HCT116 (cell line): ENCODE measurements at regions not wholly inside any gene's neighbourhood (a gene's known extent, or its start where the extent isn't known, plus 50 kb on each side); places are given as distances from the start of the nearest gene placed in this dataset.

ENCODE experiments used
- ATAC-seq: fragments of 200-7000 bp; cut with Tn5 transposase; 2 replicates; pipeline ENCODE4 v1.9.1; 2020; ENCODE audit warnings: mild to moderate bottlenecking, moderate library complexity
- BruUV-seq: library from RNA; stranded (reverse); fragments of 400-500 nt; replicated peaks from 2 replicates; lab custom pipeline; 2021; lab: Mats Ljungman, UMichigan
- CTCF ChIA-PET: fragments of 300-600 bp; sonication (Branson Sonifier 250); formaldehyde crosslinking; loops from one replicate; lab custom pipeline; 2021; ENCODE audit warnings: antibody characterized with exemption; lab: Charles Lee
- POLR2A ChIA-PET: fragments of 300-600, 350-600 bp; sonication (Branson Sonifier 250); formaldehyde crosslinking; loops from one replicate; lab custom pipeline; 2021; ENCODE audit warnings: antibody characterized with exemption; lab: Charles Lee
- RAD21 ChIA-PET, 2 experiments: fragments of 300-600 bp; sonication (Branson Sonifier 250); formaldehyde crosslinking; loops; one replicate each; lab custom pipeline; 2023; ENCODE audit warnings: low total read pairs in 2 of 2; ENCODE audit not compliant: uncharacterized antibody in 2 of 2, unreplicated experiment in 2 of 2, low non-redundant PET in 1 of 2; lab: Charles Lee
- DNase-seq: peaks from one replicate; pipeline ENCODE4 v3.0.0-alpha.2; 2010; ENCODE audit warnings: low read depth, low spot score
- H2AFZ ChIP-seq: fragments of 200-600 bp; shearing (Covaris generic), sonication (generic); 2 replicates; pipeline ENCODE4 v1.6.1; 2017; ENCODE audit warnings: low read depth, mixed run types, mixed read lengths, antibody characterized with exemption, low read length; ENCODE audit not compliant: poor library complexity, severe bottlenecking
- H3K27ac ChIP-seq: 2 replicates; pipeline ENCODE4 v1.5.1; 2012; ENCODE audit warnings: low read depth, low read length
- H3K27me3 ChIP-seq: fragments of 200-600 bp; sonication (generic); 2 replicates; pipeline ENCODE4 v1.6.1; 2016; ENCODE audit warnings: mixed run types, low read length, mixed read lengths; ENCODE audit not compliant: insufficient read depth
- H3K36me3 ChIP-seq, 2 experiments: fragments of 200-500 bp in 1 of 2; fragments of 200-600 bp in 1 of 2; sonication (Bioruptor generic) in 1 of 2; sonication (generic) in 1 of 2; 2 replicates each; pipeline versions ENCODE4 v1.5.1 to v1.6.1; 2014 to 2016; ENCODE audit warnings: low read length in 2 of 2, inconsistent platforms in 1 of 2, mixed read lengths in 1 of 2, mixed run types in 1 of 2; ENCODE audit not compliant: insufficient read depth in 2 of 2, control insufficient read depth in 1 of 2
- H3K4me1 ChIP-seq, 2 experiments: fragments of 200-600 bp in 1 of 2; sonication (generic) in 1 of 2; 2 replicates each; pipeline versions ENCODE4 v1.5.1 to v1.6.1; 2012 to 2017; ENCODE audit warnings: low read length in 2 of 2, inconsistent platforms in 1 of 2, mild to moderate bottlenecking in 1 of 2, mixed read lengths in 1 of 2, mixed run types in 1 of 2, moderate library complexity in 1 of 2; ENCODE audit not compliant: insufficient read depth in 2 of 2, control insufficient read depth in 1 of 2
- H3K4me2 ChIP-seq: fragments of 200-600 bp; sonication (generic); 2 replicates; pipeline ENCODE4 v1.6.1; 2017; ENCODE audit warnings: mixed run types, low read length, mixed read lengths
- H3K4me3 ChIP-seq, 2 experiments: fragments of 200-600 bp in 1 of 2; sonication (generic) in 1 of 2; replicated peaks in 1 of 2; 2 replicates each; pipeline ENCODE4 v1.5.1; 2011 to 2016; ENCODE audit warnings: low read length in 2 of 2, control low read depth in 1 of 2, low read depth in 1 of 2, mild to moderate bottlenecking in 1 of 2, mixed read lengths in 1 of 2, mixed run types in 1 of 2
- H3K79me2 ChIP-seq: fragments of 200-600 bp; sonication (generic); 2 replicates; pipeline ENCODE4 v1.6.1; 2017; ENCODE audit warnings: mild to moderate bottlenecking, mixed run types, low read length, moderate library complexity, mixed read lengths; ENCODE audit not compliant: insufficient read depth
- H3K9ac ChIP-seq: fragments of 200-600 bp; sonication (generic); 2 replicates; pipeline ENCODE4 v1.6.1; 2016; ENCODE audit warnings: low read length, mixed read lengths
- H3K9me2 ChIP-seq: fragments of 200-600 bp; sonication (generic), shearing (Covaris generic); 2 replicates; pipeline ENCODE4 v1.6.1; 2017; ENCODE audit warnings: mixed run types, mild to moderate bottlenecking, moderate library complexity; ENCODE audit not compliant: insufficient read depth
- H3K9me3 ChIP-seq, 2 experiments: fragments of 200-500 bp in 1 of 2; fragments of 200-600 bp in 1 of 2; sonication (Bioruptor generic) in 1 of 2; sonication (generic) in 1 of 2; 2 replicates each; pipeline ENCODE4 v1.6.1; 2014 to 2017; ENCODE audit warnings: low read length in 2 of 2, mixed read lengths in 2 of 2, inconsistent platforms in 1 of 2, low read depth in 1 of 2, mild to moderate bottlenecking in 1 of 2, mixed run types in 1 of 2, moderate library complexity in 1 of 2; ENCODE audit not compliant: control insufficient read depth in 1 of 2, insufficient read depth in 1 of 2
- H4K20me1 ChIP-seq: fragments of 200-600 bp; sonication (generic), shearing (Covaris generic); 2 replicates; pipeline ENCODE4 v1.6.1; 2017; ENCODE audit warnings: mixed run types, mild to moderate bottlenecking, moderate library complexity; ENCODE audit not compliant: insufficient read depth
- CEBPB ChIP-seq: IDR thresholded peaks from 2 replicates; pipeline ENCODE4 v1.6.1; 2012; ENCODE audit warnings: low read depth
- POLR2AphosphoS5 ChIP-seq: IDR thresholded peaks from 2 replicates; pipeline ENCODE4 v1.6.1; 2011; ENCODE audit warnings: mild to moderate bottlenecking, low read depth, low read length, moderate library complexity
- RAD21 ChIP-seq: IDR thresholded peaks from 2 replicates; pipeline ENCODE4 v1.6.1; 2012; ENCODE audit warnings: low read depth, mild to moderate bottlenecking
- ZFX ChIP-seq: fragments of 450-650 bp; IDR thresholded peaks from 2 replicates; pipeline ENCODE4 v1.6.1; 2017
- intact Hi-C: fragments of 100-400 bp; cut with micrococcal nuclease; formaldehyde crosslinking; loops from 2 replicates; pipeline ENCODE4 v1.10.0; 2022

GRCh38 chr6:74607468-74607867 is 598.4 kb downstream of the COL12A1 start:
- ATAC-seq, result no peak
- H2AFZ ChIP-seq, result no peak overlapping the region
- CTCF ChIA-PET, result interaction anchor here (1.4 kb wide), 1 partner anchor 11 kb away, joined by 3 read pairs; no protein-coding TSS in a partner anchor

GRCh38 chr6:74606582-74607071 is 599.2 kb downstream of the COL12A1 start:
- Histone ChIP-seq H3K4me3 (no peak overlapping the region), H3K27ac (no peak overlapping the region), H3K9me2 (no peaks in the 10 kb centered on the region), H3K9ac (no peak overlapping the region), H2AFZ (no peak overlapping the region), H3K9me3 (no peaks in the 10 kb centered on the region), H3K27me3 (no peaks in the 10 kb centered on the region), H3K4me1 (no peaks in the 10 kb centered on the region), H4K20me1 (no peaks in the 10 kb centered on the region), H3K4me2 (no peak overlapping the region), H3K36me3 (no peaks in the 10 kb centered on the region), H3K79me2 (no peaks in the 10 kb centered on the region)
- DNase-seq (no peak), ATAC-seq (no peak)
- RAD21 ChIA-PET, result no interaction called here
- POLR2A ChIA-PET, result no interaction called here
- no peak for TF ChIP-seq POLR2AphosphoS5
- TF ChIP-seq CEBPB, result peak; percentile 39; the same call in 1 of the 2 replicates
- intact Hi-C loops, result no loop called here
- BruUV-seq, result no TSS peak
- CTCF ChIA-PET, result no interaction called here

More at GRCh38 chr6:74607468-74607867, 598.4 kb downstream of the COL12A1 start:
- Histone ChIP-seq H3K9me2 (no peaks in the 10 kb centered on the region), H3K27me3 (no peaks in the 10 kb centered on the region), H3K4me1 (no peaks in the 10 kb centered on the region), H3K79me2 (no peaks in the 10 kb centered on the region), H3K9ac (no peak overlapping the region), H3K27ac (no peak overlapping the region), H3K9me3 (no peaks in the 10 kb centered on the region), H3K4me3 (no peak overlapping the region), H3K36me3 (no peaks in the 10 kb centered on the region), H4K20me1 (no peaks in the 10 kb centered on the region), H3K4me2 (no peak overlapping the region)
- BruUV-seq, result no TSS peak
- TF ChIP-seq RAD21, result no peak
- TF ChIP-seq CEBPB, result no peak
- TF ChIP-seq ZFX, result no peak
- ChIA-PET RAD21 (no interaction called here), POLR2A (no interaction called here)
- intact Hi-C loops, result no loop called here
- DNase-seq, result no peak
